ENCODE measurements at regions not wholly inside any gene's neighbourhood (a gene's known extent, or its start where the extent isn't known, plus 50 kb on each side); places are given as distances from the start of the nearest gene placed in this dataset.

DNA sequence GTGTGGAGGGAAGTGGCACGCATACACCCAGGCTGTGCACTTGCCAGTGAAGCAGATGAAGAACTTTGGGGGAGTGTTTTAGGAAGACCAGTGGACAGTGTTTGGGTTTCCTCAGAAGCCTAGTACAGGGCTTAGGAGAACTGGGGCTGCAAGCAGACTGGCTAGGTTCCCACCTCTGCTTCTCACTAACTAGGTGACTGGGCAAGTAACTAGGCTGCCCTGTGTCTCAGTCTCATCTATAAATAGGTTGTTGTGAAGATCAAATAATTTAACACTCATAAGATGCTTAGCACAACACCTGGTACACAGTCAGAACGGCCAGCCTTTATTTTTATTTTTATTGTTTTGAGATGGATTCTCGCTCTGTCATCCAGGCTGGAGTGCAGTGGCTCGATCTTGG is 312.1 kb downstream of the CDH26 start:
- Histone ChIP-seq H3K4me1 (ENCODE audit: control insufficient read depth in 2 of 3, insufficient read depth in 2 of 3, low read depth in 1 of 3, low read length in 3 of 3) (peaks cover 0 to 4% (median 0%) of the 10 kb centered on the region in 3 donors), H3K27ac (ENCODE audit: low read depth in 2 of 2, low read length in 2 of 2) (no peak overlapping the region), H3K9me3 (ENCODE audit: control insufficient read depth in 2 of 3, insufficient read depth in 1 of 3, low read length in 3 of 3) (no peaks in the 10 kb centered on the region), H3K27me3 (ENCODE audit: control insufficient read depth, insufficient read depth, low read length) (no peaks in the 10 kb centered on the region), H3K36me3 (ENCODE audit: control insufficient read depth in 2 of 3, insufficient read depth in 3 of 3, low read length in 3 of 3) (no peaks in the 10 kb centered on the region), H3K9ac (ENCODE audit: low read length in 3 of 3) (no peak overlapping the region), H3K4me3 (ENCODE audit: low read length in 3 of 3) (no peak overlapping the region)
- FAIRE-seq = no peak
- intact Hi-C loops (cut with DNase I) = no loop called here
- DNase-seq = no peak
- TF ChIP-seq, protein P1, sequence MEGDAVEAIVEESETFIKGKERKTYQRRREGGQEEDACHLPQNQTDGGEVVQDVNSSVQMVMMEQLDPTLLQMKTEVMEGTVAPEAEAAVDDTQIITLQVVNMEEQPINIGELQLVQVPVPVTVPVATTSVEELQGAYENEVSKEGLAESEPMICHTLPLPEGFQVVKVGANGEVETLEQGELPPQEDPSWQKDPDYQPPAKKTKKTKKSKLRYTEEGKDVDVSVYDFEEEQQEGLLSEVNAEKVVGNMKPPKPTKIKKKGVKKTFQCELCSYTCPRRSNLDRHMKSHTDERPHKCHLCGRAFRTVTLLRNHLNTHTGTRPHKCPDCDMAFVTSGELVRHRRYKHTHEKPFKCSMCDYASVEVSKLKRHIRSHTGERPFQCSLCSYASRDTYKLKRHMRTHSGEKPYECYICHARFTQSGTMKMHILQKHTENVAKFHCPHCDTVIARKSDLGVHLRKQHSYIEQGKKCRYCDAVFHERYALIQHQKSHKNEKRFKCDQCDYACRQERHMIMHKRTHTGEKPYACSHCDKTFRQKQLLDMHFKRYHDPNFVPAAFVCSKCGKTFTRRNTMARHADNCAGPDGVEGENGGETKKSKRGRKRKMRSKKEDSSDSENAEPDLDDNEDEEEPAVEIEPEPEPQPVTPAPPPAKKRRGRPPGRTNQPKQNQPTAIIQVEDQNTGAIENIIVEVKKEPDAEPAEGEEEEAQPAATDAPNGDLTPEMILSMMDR (IDR thresholded peaks at IDR 0.05; ENCODE audit: borderline replicate concordance, extremely low read depth, insufficient read depth) = no peak

DNA sequence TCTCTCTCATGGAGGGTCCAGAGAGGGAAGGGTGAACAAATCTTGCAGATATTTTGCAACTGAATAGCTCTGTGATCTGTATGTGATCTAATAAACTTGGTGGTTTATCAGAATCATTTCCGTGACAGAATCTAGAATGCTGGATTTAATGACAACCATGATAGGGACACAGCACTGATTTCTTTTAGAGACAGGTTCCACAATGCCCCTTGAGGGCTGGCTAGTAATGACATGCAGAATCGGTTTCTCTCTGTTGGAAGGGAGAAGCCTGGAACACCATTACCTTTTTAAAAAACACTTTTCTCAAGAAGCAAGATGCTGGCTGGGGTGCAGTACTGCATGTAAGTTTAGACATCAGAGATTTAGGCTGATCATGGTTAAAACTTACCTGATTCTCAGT is 313.4 kb downstream of the CDH26 start:
- H3K27ac ChIP-seq (ENCODE audit: low read depth in 2 of 2, low read length in 2 of 2) = no peak overlapping the region
- no peaks in the 10 kb centered on the region for H3K9me3 ChIP-seq (ENCODE audit: control insufficient read depth in 2 of 3, insufficient read depth in 1 of 3, low read length in 3 of 3)
- H3K4me1 ChIP-seq (ENCODE audit: control insufficient read depth in 2 of 3, insufficient read depth in 2 of 3, low read depth in 1 of 3, low read length in 3 of 3) = peaks cover 0 to 4% (median 0%) of the 10 kb centered on the region in 3 donors
- intact Hi-C loops (cut with DNase I) = no loop called here
- H3K36me3 ChIP-seq (ENCODE audit: control insufficient read depth in 2 of 3, insufficient read depth in 3 of 3, low read length in 3 of 3) = no peaks in the 10 kb centered on the region
- TF ChIP-seq, protein P1 (IDR thresholded peaks at IDR 0.05; ENCODE audit: borderline replicate concordance, extremely low read depth, insufficient read depth) = no peak
- H3K4me3 ChIP-seq (ENCODE audit: low read length in 3 of 3) = no peak overlapping the region
- FAIRE-seq = no peak
- no peaks in the 10 kb centered on the region for H3K27me3 ChIP-seq (ENCODE audit: control insufficient read depth, insufficient read depth, low read length)
- no peak overlapping the region for H3K9ac ChIP-seq (ENCODE audit: low read length in 3 of 3)
- no peak for DNase-seq

DNA sequence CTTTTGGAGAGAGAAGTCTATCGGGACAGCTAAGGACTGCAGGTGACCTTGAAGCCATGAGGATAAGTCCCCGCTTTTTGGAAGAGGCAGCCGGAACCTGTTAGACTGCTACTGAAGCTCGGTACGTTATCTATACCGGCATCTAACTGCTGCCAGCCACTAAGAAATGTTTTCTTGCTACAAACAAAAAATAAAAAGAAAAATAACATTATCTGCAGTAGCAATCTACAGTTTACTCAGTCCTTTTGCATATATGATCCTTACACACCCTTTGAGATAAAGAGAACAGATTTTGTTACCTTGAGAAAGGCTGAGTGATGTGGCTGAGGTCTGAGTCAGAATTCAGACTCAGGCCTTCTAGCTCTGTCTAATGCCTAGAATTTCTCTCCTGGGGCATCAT is 314.6 kb downstream of the CDH26 start:
- FAIRE-seq (no peak), DNase-seq (no peak)
- H3K9me3 ChIP-seq (ENCODE audit: control insufficient read depth in 2 of 3, insufficient read depth in 1 of 3, low read length in 3 of 3) = no peaks in the 10 kb centered on the region
- TF ChIP-seq, protein P1 (IDR thresholded peaks at IDR 0.05; ENCODE audit: borderline replicate concordance, extremely low read depth, insufficient read depth) = no peak
- no peak overlapping the region for H3K27ac ChIP-seq (ENCODE audit: low read depth in 2 of 2, low read length in 2 of 2)
- no peaks in the 10 kb centered on the region for H3K27me3 ChIP-seq (ENCODE audit: control insufficient read depth, insufficient read depth, low read length)
- intact Hi-C loops (cut with DNase I) = no loop called here
- H3K36me3 ChIP-seq (ENCODE audit: control insufficient read depth in 2 of 3, insufficient read depth in 3 of 3, low read length in 3 of 3) = no peaks in the 10 kb centered on the region
- H3K4me1 ChIP-seq (ENCODE audit: control insufficient read depth in 2 of 3, insufficient read depth in 2 of 3, low read depth in 1 of 3, low read length in 3 of 3) = peaks cover 0 to 4% (median 0%) of the 10 kb centered on the region in 3 donors
- no peak overlapping the region for H3K4me3 ChIP-seq (ENCODE audit: low read length in 3 of 3)
- H3K9ac ChIP-seq (ENCODE audit: low read length in 3 of 3) = no peak overlapping the region

DNA sequence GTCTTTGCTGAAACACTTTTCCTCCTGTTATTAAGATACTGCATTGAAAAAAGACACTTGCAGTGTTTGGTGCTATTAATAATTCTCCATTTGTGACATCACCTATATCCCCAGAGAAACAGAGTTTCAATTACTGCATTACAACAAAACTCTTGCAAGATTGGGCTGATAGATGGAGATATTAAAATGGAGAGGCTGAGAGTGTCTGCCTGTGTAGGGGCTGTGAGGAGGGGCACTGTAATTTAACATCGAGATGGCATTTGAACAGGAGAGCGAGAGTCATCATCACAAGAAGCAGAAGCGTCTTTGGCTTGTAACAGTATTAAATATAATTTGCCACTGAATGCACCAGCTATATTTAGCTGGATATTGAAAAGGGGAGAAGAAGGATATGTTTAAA is 316.5 kb downstream of the CDH26 start:
- Histone ChIP-seq H3K27ac (ENCODE audit: low read depth in 2 of 2, low read length in 2 of 2) (no peak overlapping the region), H3K9ac (ENCODE audit: low read length in 3 of 3) (no peak overlapping the region), H3K36me3 (ENCODE audit: control insufficient read depth in 2 of 3, insufficient read depth in 3 of 3, low read length in 3 of 3) (no peaks in the 10 kb centered on the region), H3K4me3 (ENCODE audit: low read length in 3 of 3) (no peak overlapping the region), H3K27me3 (ENCODE audit: control insufficient read depth, insufficient read depth, low read length) (no peaks in the 10 kb centered on the region), H3K9me3 (ENCODE audit: control insufficient read depth in 2 of 3, insufficient read depth in 1 of 3, low read length in 3 of 3) (no peaks in the 10 kb centered on the region), H3K4me1 (ENCODE audit: control insufficient read depth in 2 of 3, insufficient read depth in 2 of 3, low read depth in 1 of 3, low read length in 3 of 3) (peaks cover 0 to 4% (median 0%) of the 10 kb centered on the region in 3 donors)
- no peak for FAIRE-seq
- intact Hi-C loops (cut with DNase I) = no loop called here
- TF ChIP-seq, protein P1 (IDR thresholded peaks at IDR 0.05; ENCODE audit: borderline replicate concordance, extremely low read depth, insufficient read depth) = no peak
- DNase-seq = no peak

All from kidney (tissue), 13 donors.